Nephron (organoid): ENCODE measurements at regions not wholly inside any gene's neighbourhood (a gene's known extent, or its start where the extent isn't known, plus 50 kb on each side); places are given as distances from the start of the nearest gene placed in this dataset.

Source experiments
- H3K27ac Mint-ChIP-seq, 3 experiments: 2 replicates each; pipeline ENCODE4 v1.8.0; 2020; ENCODE audit warnings: mixed read lengths in 3 of 3, mild to moderate bottlenecking in 2 of 3, moderate library complexity in 1 of 3
- H3K27me3 Mint-ChIP-seq: 2 replicates; pipeline ENCODE4 v1.8.0; 2021; ENCODE audit warnings: low read depth, mild to moderate bottlenecking, moderate library complexity, mixed read lengths
- H3K36me3 Mint-ChIP-seq: 2 replicates; pipeline ENCODE4 v1.8.0; 2020; ENCODE audit warnings: low read depth, mixed read lengths
- H3K4me1 Mint-ChIP-seq: 2 replicates; pipeline ENCODE4 v1.8.0; 2020; ENCODE audit warnings: mixed read lengths
- H3K4me3 Mint-ChIP-seq, 3 experiments: 2 replicates each; pipeline ENCODE4 v1.8.0; 2020; ENCODE audit warnings: mild to moderate bottlenecking in 3 of 3, mixed read lengths in 3 of 3, moderate library complexity in 2 of 3
- H3K9me3 Mint-ChIP-seq: 2 replicates; pipeline ENCODE4 v1.8.0; 2020; ENCODE audit warnings: mixed read lengths
- CTCF ChIP-seq, 3 experiments: fragments of 200-600 bp; sonication (generic); IDR thresholded peaks; one replicate each; pipeline ENCODE4 v1.5.0; 2021; ENCODE audit warnings: antibody characterized with exemption in 3 of 3; ENCODE audit not compliant: unreplicated experiment in 3 of 3

- no peaks in the 10 kb centered on the region for H3K9me3 Mint-ChIP-seq
- H3K4me1 Mint-ChIP-seq: peaks cover 8% of the 10 kb centered on the region
- H3K4me3 Mint-ChIP-seq: no peak overlapping the region
- no peak for TF ChIP-seq CTCF (IDR thresholded peaks at IDR 0.05; ENCODE audit: unreplicated experiment in 3 of 3)
- H3K27me3 Mint-ChIP-seq: no peaks in the 10 kb centered on the region
- no peaks in the 10 kb centered on the region for H3K36me3 Mint-ChIP-seq
- H3K27ac Mint-ChIP-seq: no peak overlapping the region
Measured at GRCh38 chr12:24475337-24475736, 473.6 kb downstream of the BCAT1 start.

DNA sequence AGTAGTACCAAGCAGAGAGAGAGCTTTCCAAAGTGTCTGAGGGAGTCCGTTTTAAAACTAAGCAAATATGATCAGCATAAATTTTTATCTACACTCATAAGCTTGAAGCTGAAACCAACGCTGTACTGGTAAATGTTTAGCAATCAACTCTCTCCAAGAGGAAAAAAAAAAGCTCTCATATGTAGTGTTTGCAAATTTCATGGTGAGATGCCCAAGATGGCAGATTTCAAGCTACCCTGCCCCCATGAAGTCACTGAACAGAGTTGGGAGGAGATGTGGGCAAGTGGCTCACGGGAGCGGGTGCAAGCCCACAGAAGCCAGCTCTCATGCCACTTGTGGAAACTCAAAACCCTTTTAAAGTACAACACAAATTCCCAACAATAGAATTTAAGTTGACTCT, 475.8 kb downstream of the BCAT1 start:
- Mint-ChIP-seq H3K27ac (no peak overlapping the region), H3K27me3 (no peaks in the 10 kb centered on the region), H3K4me3 (no peak overlapping the region), H3K9me3 (no peaks in the 10 kb centered on the region), H3K4me1 (no peaks in the 10 kb centered on the region), H3K36me3 (no peaks in the 10 kb centered on the region)
- no peak for TF ChIP-seq CTCF (IDR thresholded peaks at IDR 0.05; ENCODE audit: unreplicated experiment in 3 of 3)

- no peaks in the 10 kb centered on the region for H3K9me3 Mint-ChIP-seq
- H3K27me3 Mint-ChIP-seq: no peaks in the 10 kb centered on the region
- no peaks in the 10 kb centered on the region for H3K4me1 Mint-ChIP-seq
- H3K4me3 Mint-ChIP-seq: no peak overlapping the region
- H3K27ac Mint-ChIP-seq: no peak overlapping the region
- H3K36me3 Mint-ChIP-seq: no peaks in the 10 kb centered on the region
- no peak for TF ChIP-seq CTCF (IDR thresholded peaks at IDR 0.05; ENCODE audit: unreplicated experiment in 3 of 3)
Measured at GRCh38 chr12:24470050-24470449, 478.9 kb downstream of the BCAT1 start.

GRCh38 chr12:24469089-24469488, 479.8 kb downstream of the BCAT1 start:
- H3K4me1 Mint-ChIP-seq: no peaks in the 10 kb centered on the region
- H3K4me3 Mint-ChIP-seq: no peak overlapping the region
- H3K27ac Mint-ChIP-seq: no peak overlapping the region
- no peak for TF ChIP-seq CTCF (IDR thresholded peaks at IDR 0.05; ENCODE audit: unreplicated experiment in 3 of 3)
- no peaks in the 10 kb centered on the region for H3K9me3 Mint-ChIP-seq
- H3K27me3 Mint-ChIP-seq: no peaks in the 10 kb centered on the region
- H3K36me3 Mint-ChIP-seq: no peaks in the 10 kb centered on the region

- TF ChIP-seq CTCF (IDR thresholded peaks at IDR 0.05; ENCODE audit: unreplicated experiment in 3 of 3): no peak
- Mint-ChIP-seq H3K4me1 (no peaks in the 10 kb centered on the region), H3K4me3 (no peak overlapping the region), H3K27me3 (no peaks in the 10 kb centered on the region), H3K27ac (no peak overlapping the region), H3K9me3 (no peaks in the 10 kb centered on the region), H3K36me3 (no peaks in the 10 kb centered on the region)
Measured at GRCh38 chr12:24467226-24467625, 481.7 kb downstream of the BCAT1 start.

DNA sequence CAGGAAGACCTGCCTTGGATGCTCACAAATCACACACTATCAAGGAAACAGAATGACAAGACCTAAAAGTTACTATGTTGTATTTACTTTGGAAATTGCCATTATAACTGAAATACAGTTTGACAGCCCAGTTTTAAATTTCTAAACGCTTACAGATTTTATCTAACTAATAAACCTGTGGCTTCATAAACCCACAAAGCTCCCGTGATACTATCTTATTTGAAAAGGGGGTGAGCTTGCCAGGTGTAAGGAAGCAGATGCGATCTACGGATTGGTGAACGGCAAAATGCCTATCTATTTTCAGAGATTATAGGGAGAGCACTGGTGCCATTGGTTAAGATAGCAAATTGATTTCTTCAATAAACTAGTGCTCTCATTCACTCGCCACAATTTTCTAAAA, 485.5 kb downstream of the BCAT1 start:
- no peaks in the 10 kb centered on the region for H3K4me1 Mint-ChIP-seq
- no peaks in the 10 kb centered on the region for H3K27me3 Mint-ChIP-seq
- TF ChIP-seq CTCF (IDR thresholded peaks at IDR 0.05; ENCODE audit: unreplicated experiment in 3 of 3): no peak
- H3K36me3 Mint-ChIP-seq: no peaks in the 10 kb centered on the region
- no peak overlapping the region for H3K4me3 Mint-ChIP-seq
- H3K9me3 Mint-ChIP-seq: no peaks in the 10 kb centered on the region
- H3K27ac Mint-ChIP-seq: no peak overlapping the region
